Hepatocyte (in vitro differentiated cells): ENCODE measurements at regions not wholly inside any gene's neighbourhood (a gene's known extent, or its start where the extent isn't known, plus 50 kb on each side); places are given as distances from the start of the nearest gene placed in this dataset.

ENCODE experiments used
- EZH2 ChIP-seq: fragments of 200-600 bp; sonication (generic); IDR thresholded peaks from 2 replicates; pipeline ENCODE4 v1.6.1; 2016; ENCODE audit warnings: antibody characterized with exemption, mild to moderate bottlenecking, borderline replicate concordance
- EZH2phosphoT487 ChIP-seq: fragments of 200-600 bp; sonication (generic); IDR thresholded peaks from one replicate; pipeline ENCODE4 v1.6.1; 2018; ENCODE audit warnings: antibody characterized with exemption, mild to moderate bottlenecking, low read depth, moderate library complexity; ENCODE audit not compliant: unreplicated experiment, severe bottlenecking
- TF ChIP-seq, protein P1 (sequence below): fragments of 200-600 bp; sonication (generic); IDR thresholded peaks from 2 replicates; pipeline ENCODE4 v1.5.1; 2016; ENCODE audit warnings: antibody characterized with exemption, mild to moderate bottlenecking; ENCODE audit not compliant: poor library complexity

GRCh38 chr1:5367306-5367705 is 624.9 kb downstream of the NPHP4 start:
- TF ChIP-seq, protein P1, sequence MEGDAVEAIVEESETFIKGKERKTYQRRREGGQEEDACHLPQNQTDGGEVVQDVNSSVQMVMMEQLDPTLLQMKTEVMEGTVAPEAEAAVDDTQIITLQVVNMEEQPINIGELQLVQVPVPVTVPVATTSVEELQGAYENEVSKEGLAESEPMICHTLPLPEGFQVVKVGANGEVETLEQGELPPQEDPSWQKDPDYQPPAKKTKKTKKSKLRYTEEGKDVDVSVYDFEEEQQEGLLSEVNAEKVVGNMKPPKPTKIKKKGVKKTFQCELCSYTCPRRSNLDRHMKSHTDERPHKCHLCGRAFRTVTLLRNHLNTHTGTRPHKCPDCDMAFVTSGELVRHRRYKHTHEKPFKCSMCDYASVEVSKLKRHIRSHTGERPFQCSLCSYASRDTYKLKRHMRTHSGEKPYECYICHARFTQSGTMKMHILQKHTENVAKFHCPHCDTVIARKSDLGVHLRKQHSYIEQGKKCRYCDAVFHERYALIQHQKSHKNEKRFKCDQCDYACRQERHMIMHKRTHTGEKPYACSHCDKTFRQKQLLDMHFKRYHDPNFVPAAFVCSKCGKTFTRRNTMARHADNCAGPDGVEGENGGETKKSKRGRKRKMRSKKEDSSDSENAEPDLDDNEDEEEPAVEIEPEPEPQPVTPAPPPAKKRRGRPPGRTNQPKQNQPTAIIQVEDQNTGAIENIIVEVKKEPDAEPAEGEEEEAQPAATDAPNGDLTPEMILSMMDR, result no peak
- TF ChIP-seq EZH2phosphoT487, result no peak
- no peak for TF ChIP-seq EZH2
